ENCODE measurements at regions not wholly inside any gene's neighbourhood (a gene's known extent, or its start where the extent isn't known, plus 50 kb on each side); places are given as distances from the start of the nearest gene placed in this dataset.
"Not testable (repeated sequence)": the region's sequence is repeated elsewhere in the genome, so short reads cannot be mapped to it uniquely, and the experiment has no call there.

- DNase-seq = not testable (repeated sequence)
Observed at GRCh38 chr19:27707026-27707425, 1505.9 kb downstream of the UQCRFS1 start.

- no peak for DNase-seq
Observed at GRCh38 chr19:27705896-27706295, 1507.1 kb downstream of the UQCRFS1 start.

GRCh38 chr19:27694361-27695055, 1518.4 kb downstream of the UQCRFS1 start:
- no peak for DNase-seq

- no peak for DNase-seq
Observed at GRCh38 chr19:27691991-27692390, 1521.0 kb downstream of the UQCRFS1 start.

- no peak for DNase-seq
Observed at GRCh38 chr19:27689734-27690241, 1523.2 kb downstream of the UQCRFS1 start.

- DNase-seq = no peak
Observed at GRCh38 chr19:27684293-27684692, 1528.7 kb downstream of the UQCRFS1 start.

GRCh38 chr19:27681972-27682371, 1531.0 kb downstream of the UQCRFS1 start:
- DNase-seq = no peak

GRCh38 chr19:27679905-27680304, 1533.0 kb downstream of the UQCRFS1 start:
- DNase-seq = no peak

- DNase-seq = no peak
Observed at GRCh38 chr19:27679399-27679798, 1533.6 kb downstream of the UQCRFS1 start.

- DNase-seq = no peak
Observed at GRCh38 chr19:27676877-27677276, 1536.1 kb downstream of the UQCRFS1 start.

GRCh38 chr19:27676334-27676733, 1536.6 kb downstream of the UQCRFS1 start:
- no peak for DNase-seq

- DNase-seq = no peak
Observed at GRCh38 chr19:27675771-27676170, 1537.2 kb downstream of the UQCRFS1 start.

- no peak for DNase-seq
Observed at GRCh38 chr19:27674701-27675100, 1538.2 kb downstream of the UQCRFS1 start.

GRCh38 chr19:27673986-27674385, 1539.0 kb downstream of the UQCRFS1 start:
- DNase-seq = no peak

- DNase-seq = no peak
Observed at GRCh38 chr19:27672309-27673047, 1540.5 kb downstream of the UQCRFS1 start.

GRCh38 chr19:27671876-27672275, 1541.1 kb downstream of the UQCRFS1 start:
- no peak for DNase-seq

GRCh38 chr19:27660428-27660827, 1552.5 kb downstream of the UQCRFS1 start:
- DNase-seq = no peak

GRCh38 chr19:27657271-27658051, 1555.5 kb downstream of the UQCRFS1 start:
- no peak for DNase-seq

- DNase-seq = no peak
Observed at GRCh38 chr19:27654266-27654990, 1558.5 kb downstream of the UQCRFS1 start.

GRCh38 chr19:27652796-27653195, 1560.2 kb downstream of the UQCRFS1 start:
- no peak for DNase-seq

GRCh38 chr19:27652281-27652680, 1560.7 kb downstream of the UQCRFS1 start:
- DNase-seq = no peak

GRCh38 chr19:27647423-27647822, 1565.5 kb downstream of the UQCRFS1 start:
- no peak for DNase-seq

GRCh38 chr19:27635401-27635800, 1577.5 kb downstream of the UQCRFS1 start:
- no peak for DNase-seq

Measured in DMS79 treated with DMSO at 0.1 percent for 48 hours (cell line).